ENCODE measurements at regions not wholly inside any gene's neighbourhood (a gene's known extent, or its start where the extent isn't known, plus 50 kb on each side); places are given as distances from the start of the nearest gene placed in this dataset.

DNA sequence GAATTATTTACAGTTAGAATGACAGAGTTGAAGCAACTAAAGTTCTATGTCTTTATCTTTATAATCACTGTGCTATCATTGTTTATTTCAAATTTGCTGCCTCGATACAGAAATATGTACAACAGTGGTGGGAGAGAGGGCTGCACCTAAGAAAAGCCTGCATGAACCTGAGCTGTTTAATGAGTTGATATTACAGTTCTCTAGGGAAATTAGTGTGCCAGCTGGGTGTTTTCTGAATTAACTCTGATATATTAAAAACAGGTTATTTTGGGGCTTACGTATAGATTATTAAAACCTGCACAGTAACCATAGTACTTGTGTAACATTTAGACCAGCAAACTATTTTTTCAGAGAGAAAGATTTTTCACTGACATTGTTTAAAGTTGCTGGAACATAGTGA lies 750.5 kb upstream of the DDX18 start:
- TF ChIP-seq, protein P1, sequence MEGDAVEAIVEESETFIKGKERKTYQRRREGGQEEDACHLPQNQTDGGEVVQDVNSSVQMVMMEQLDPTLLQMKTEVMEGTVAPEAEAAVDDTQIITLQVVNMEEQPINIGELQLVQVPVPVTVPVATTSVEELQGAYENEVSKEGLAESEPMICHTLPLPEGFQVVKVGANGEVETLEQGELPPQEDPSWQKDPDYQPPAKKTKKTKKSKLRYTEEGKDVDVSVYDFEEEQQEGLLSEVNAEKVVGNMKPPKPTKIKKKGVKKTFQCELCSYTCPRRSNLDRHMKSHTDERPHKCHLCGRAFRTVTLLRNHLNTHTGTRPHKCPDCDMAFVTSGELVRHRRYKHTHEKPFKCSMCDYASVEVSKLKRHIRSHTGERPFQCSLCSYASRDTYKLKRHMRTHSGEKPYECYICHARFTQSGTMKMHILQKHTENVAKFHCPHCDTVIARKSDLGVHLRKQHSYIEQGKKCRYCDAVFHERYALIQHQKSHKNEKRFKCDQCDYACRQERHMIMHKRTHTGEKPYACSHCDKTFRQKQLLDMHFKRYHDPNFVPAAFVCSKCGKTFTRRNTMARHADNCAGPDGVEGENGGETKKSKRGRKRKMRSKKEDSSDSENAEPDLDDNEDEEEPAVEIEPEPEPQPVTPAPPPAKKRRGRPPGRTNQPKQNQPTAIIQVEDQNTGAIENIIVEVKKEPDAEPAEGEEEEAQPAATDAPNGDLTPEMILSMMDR (conservative IDR thresholded peaks at IDR 0.05), result no peak
- TF ChIP-seq ZFX (IDR thresholded peaks at IDR 0.05), result no peak

All from C4-2B (cell line).